ENCODE measurements at regions not wholly inside any gene's neighbourhood (a gene's known extent, or its start where the extent isn't known, plus 50 kb on each side); places are given as distances from the start of the nearest gene placed in this dataset. TPM values are rescaled to one million over a fixed set of nuclear protein-coding genes. Genes with fewer than 3 reads are reported as not detected.

DNA sequence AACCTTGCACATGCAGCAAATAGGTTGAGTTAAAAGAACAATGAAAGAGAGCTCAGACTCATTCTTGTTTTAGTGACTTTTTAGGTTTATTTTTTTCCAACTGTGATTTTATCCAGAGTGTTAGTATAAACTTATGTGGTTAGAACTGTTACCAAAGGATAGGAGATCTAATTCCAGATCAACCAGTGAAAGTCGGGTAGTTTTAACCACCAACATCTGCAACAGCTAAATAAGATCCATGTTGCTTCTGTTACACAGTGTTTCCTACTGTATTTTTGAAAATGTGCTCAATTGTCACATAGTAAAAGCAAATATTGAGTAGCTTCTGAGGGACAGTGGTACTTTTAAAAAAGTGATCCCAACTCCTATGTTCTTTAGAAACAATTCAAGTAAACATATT is 53.9 kb upstream of the ARGLU1 start:
- ChIA-PET CTCF (interaction anchor here (0.6 kb wide), 1 partner anchor 502 kb away, joined by 3 read pairs; no protein-coding TSS in a partner anchor), POLR2A (no interaction called here)
- no peak overlapping the region for H3K27ac Mint-ChIP-seq (ENCODE audit: unreplicated experiment)
- intact Hi-C loops (cut with micrococcal nuclease; ENCODE audit: unreplicated experiment) = loop anchor here (2.0 kb wide), 1 partner anchor 85 kb away; no protein-coding TSS in a partner anchor
- H3K27me3 ChIP-seq (replicated peaks; ENCODE audit: control insufficient read depth, insufficient read depth, low read length) = no peaks in the 10 kb centered on the region
- H3K36me3 ChIP-seq (ENCODE audit: control insufficient read depth, insufficient read depth, low read length) = no peaks in the 10 kb centered on the region
- no peaks in the 10 kb centered on the region for H3K36me3 Mint-ChIP-seq (ENCODE audit: insufficient read depth, unreplicated experiment)
- peaks cover 8% of the 10 kb centered on the region; the same call in 1 of the 2 replicates for H3K4me1 ChIP-seq
- no peak overlapping the region for H3K4me3 ChIP-seq (ENCODE audit: low read depth, low read length)
- no peak for DNase-seq
- H3K9me3 ChIP-seq = no peaks in the 10 kb centered on the region
- BruUV-seq (replicated peaks) = no TSS peak
- TF ChIP-seq, protein P1, sequence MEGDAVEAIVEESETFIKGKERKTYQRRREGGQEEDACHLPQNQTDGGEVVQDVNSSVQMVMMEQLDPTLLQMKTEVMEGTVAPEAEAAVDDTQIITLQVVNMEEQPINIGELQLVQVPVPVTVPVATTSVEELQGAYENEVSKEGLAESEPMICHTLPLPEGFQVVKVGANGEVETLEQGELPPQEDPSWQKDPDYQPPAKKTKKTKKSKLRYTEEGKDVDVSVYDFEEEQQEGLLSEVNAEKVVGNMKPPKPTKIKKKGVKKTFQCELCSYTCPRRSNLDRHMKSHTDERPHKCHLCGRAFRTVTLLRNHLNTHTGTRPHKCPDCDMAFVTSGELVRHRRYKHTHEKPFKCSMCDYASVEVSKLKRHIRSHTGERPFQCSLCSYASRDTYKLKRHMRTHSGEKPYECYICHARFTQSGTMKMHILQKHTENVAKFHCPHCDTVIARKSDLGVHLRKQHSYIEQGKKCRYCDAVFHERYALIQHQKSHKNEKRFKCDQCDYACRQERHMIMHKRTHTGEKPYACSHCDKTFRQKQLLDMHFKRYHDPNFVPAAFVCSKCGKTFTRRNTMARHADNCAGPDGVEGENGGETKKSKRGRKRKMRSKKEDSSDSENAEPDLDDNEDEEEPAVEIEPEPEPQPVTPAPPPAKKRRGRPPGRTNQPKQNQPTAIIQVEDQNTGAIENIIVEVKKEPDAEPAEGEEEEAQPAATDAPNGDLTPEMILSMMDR (IDR thresholded peaks at IDR 0.05; ENCODE audit: insufficient read depth in 1 of 2, low read depth in 1 of 2, low read length in 1 of 2, severe bottlenecking in 1 of 2, unreplicated experiment in 1 of 2) = no peak
- H3K4me1 Mint-ChIP-seq (ENCODE audit: low read depth, unreplicated experiment) = no peaks in the 10 kb centered on the region
- H3K9me3 Mint-ChIP-seq (ENCODE audit: unreplicated experiment) = no peaks in the 10 kb centered on the region
- no peaks in the 10 kb centered on the region for H3K27me3 Mint-ChIP-seq (ENCODE audit: insufficient read depth, unreplicated experiment)
- no peak overlapping the region for H3K4me3 Mint-ChIP-seq (ENCODE audit: unreplicated experiment)

DNA sequence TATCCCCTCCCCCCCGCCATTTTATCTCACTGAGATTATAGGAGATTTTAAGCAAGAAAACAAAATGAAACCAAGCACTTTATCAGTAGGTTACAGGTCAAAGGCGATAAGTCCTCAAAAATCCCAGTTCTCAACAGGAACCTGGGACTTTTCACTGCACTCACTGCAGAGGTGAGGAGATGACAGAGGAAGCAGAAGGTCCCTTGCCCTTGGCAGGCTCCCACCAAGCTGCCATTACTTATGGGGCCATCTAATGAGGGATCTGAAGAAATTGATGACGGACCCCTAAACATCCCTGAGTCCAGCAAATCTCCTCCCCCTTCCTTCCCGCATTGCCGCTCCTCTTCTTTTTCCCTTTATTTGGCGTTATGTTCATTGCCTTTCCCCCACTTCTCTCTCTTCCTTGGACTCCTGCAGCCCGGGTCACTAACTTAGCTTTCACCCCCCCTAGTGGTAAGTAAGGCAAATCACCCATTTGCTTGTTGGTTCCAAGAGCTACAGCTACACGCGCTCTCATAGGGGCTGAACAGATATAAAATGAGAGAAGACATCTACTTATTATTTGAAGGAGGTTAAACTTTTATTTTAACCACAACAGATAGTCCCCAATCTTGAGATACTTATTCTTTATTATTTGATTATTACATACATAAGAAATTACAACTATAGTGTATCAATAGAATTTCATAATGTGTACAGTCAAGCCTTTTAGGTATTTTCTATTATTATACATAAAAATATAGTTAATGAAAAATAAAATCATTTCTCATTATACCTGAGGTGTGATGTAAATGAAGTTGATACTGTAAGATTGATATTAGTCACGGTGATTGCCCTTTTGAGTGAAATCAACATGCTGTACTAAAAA is 52.0 kb upstream of the ARGLU1 start:
- no peaks in the 10 kb centered on the region for H3K27me3 Mint-ChIP-seq (ENCODE audit: insufficient read depth, unreplicated experiment)
- Histone ChIP-seq H3K27me3 (replicated peaks; ENCODE audit: control insufficient read depth, insufficient read depth, low read length) (no peaks in the 10 kb centered on the region), H3K9me3 (no peaks in the 10 kb centered on the region), H3K4me3 (ENCODE audit: low read depth, low read length) (0 out of 2 replicates have a peak overlapping the region, but pooled peaks have one; percentile 2), H3K4me1 (peaks cover 8% of the 10 kb centered on the region; the same call in 1 of the 2 replicates), H3K36me3 (ENCODE audit: control insufficient read depth, insufficient read depth, low read length) (no peaks in the 10 kb centered on the region)
- TF ChIP-seq, protein P1 (IDR thresholded peaks at IDR 0.05; ENCODE audit: insufficient read depth in 1 of 2, low read depth in 1 of 2, low read length in 1 of 2, severe bottlenecking in 1 of 2, unreplicated experiment in 1 of 2) = peak; percentile 80 to 90
- ChIA-PET POLR2A (interaction anchor here (0.6 kb wide), 1 partner anchor 52 kb away, joined by 3 read pairs; the partner anchor contains the start of gene ARGLU1), CTCF (interaction anchor here (0.6 to 1.1 kb wide), 13 partner anchors 10 to 1846 kb away, joined by 3 to 9 read pairs (median 4); partner anchors contain the start of genes ARGLU1 and EFNB2)
- DNase-seq = peak in 1 of 2 experiments; percentile 53
- intact Hi-C loops (cut with micrococcal nuclease; ENCODE audit: unreplicated experiment) = loop anchor here (1.0 to 2.0 kb wide), 4 partner anchors 50 to 504 kb away; no protein-coding TSS in a partner anchor
- peak overlapping the region; percentile 6 for H3K4me3 Mint-ChIP-seq (ENCODE audit: unreplicated experiment)
- no peaks in the 10 kb centered on the region for H3K36me3 Mint-ChIP-seq (ENCODE audit: insufficient read depth, unreplicated experiment)
- H3K4me1 Mint-ChIP-seq (ENCODE audit: low read depth, unreplicated experiment) = no peaks in the 10 kb centered on the region
- no peak overlapping the region for H3K27ac Mint-ChIP-seq (ENCODE audit: unreplicated experiment)
- no peaks in the 10 kb centered on the region for H3K9me3 Mint-ChIP-seq (ENCODE audit: unreplicated experiment)
- no TSS peak for BruUV-seq (replicated peaks)

Small RNA genes in the stretch of these regions (microRNA-seq; reads per million reads assigned to microRNA genes)
- gene MIR1267 = not detected
